ENCODE measurements at regions not wholly inside any gene's neighbourhood (a gene's known extent, or its start where the extent isn't known, plus 50 kb on each side); places are given as distances from the start of the nearest gene placed in this dataset.

- H3K9me3 ChIP-seq (replicated peaks; ENCODE audit: control insufficient read depth, low read depth, low read length): no peaks in the 10 kb centered on the region
- H3K4me3 ChIP-seq (ENCODE audit: low read length): no peak overlapping the region
- no peaks in the 10 kb centered on the region for H3K36me3 ChIP-seq (ENCODE audit: control insufficient read depth, insufficient read depth, low read length)
- no peaks in the 10 kb centered on the region for H3K4me1 ChIP-seq (ENCODE audit: control insufficient read depth, insufficient read depth, low read length)
- WGBS (ENCODE audit: insufficient coverage): no CpG with 5 or more reads among the region's 2 CpGs
- H3K27me3 ChIP-seq (ENCODE audit: control insufficient read depth, insufficient read depth, low read length): no peaks in the 10 kb centered on the region
- DNase-seq: peak; percentile 18
- no peak overlapping the region for H3K27ac ChIP-seq (ENCODE audit: low read length)
Measured at GRCh38 chr9:78533500-78533899, 236.6 kb downstream of the PSAT1 start.

DNA sequence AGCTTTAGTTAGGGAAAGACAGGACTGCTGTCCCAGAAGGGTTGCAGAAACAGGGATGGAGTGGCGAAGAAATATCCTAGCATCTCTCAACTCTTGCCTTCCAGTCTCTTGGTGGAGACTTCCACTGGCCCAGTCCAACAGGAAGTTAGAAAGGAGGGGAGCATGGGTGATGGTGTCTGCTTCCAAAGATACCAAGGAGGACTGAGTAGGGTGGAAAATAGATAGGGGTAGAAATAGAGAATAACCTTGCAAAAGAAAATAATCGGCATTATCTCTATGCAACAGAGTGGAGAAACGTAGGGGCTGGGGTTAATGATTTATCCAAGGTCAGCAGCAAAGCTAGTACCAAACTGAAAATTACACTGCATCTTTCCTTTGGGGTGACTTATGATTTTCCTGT is 242.3 kb downstream of the PSAT1 start:
- H3K27me3 ChIP-seq (ENCODE audit: control insufficient read depth, insufficient read depth, low read length): no peaks in the 10 kb centered on the region
- WGBS (ENCODE audit: insufficient coverage): no CpG with 5 or more reads among the region's 3 CpGs
- no peak overlapping the region for H3K27ac ChIP-seq (ENCODE audit: low read length)

DNA sequence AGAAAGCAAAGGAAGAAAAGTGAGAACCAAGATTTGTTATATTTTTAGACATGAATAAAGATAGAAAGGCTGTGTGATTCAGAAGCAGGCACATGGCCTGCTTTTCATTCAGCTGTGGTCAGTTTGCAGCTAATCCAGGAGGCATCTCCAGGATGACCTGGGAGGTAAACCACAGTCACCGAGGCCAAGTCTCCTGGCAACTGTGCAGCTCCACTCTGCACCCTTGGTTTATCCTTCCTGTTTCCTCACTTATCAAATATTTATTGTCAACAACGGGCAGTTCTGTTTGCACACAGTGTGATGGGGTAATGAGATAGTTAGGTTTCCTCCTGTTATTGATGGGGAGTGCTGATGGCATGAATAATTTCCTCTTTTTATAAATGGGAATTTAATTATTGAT is 243.0 kb downstream of the PSAT1 start:
- Histone ChIP-seq H3K4me3 (ENCODE audit: low read length) (no peak overlapping the region), H3K36me3 (ENCODE audit: control insufficient read depth, insufficient read depth, low read length) (no peaks in the 10 kb centered on the region), H3K9me3 (replicated peaks; ENCODE audit: control insufficient read depth, low read depth, low read length) (no peaks in the 10 kb centered on the region), H3K4me1 (ENCODE audit: control insufficient read depth, insufficient read depth, low read length) (peaks cover 8% of the 10 kb centered on the region), H3K27ac (ENCODE audit: low read length) (no peak overlapping the region), H3K27me3 (ENCODE audit: control insufficient read depth, insufficient read depth, low read length) (no peaks in the 10 kb centered on the region)
- DNase-seq: peak; percentile 11
- WGBS (ENCODE audit: insufficient coverage): 100% methylated on average over 1 of the region's 2 CpGs

More for the DNA sequence above, 242.3 kb downstream of the PSAT1 start:
- no peak for DNase-seq
- Histone ChIP-seq H3K36me3 (ENCODE audit: control insufficient read depth, insufficient read depth, low read length) (no peaks in the 10 kb centered on the region), H3K4me1 (ENCODE audit: control insufficient read depth, insufficient read depth, low read length) (peaks cover 8% of the 10 kb centered on the region), H3K9me3 (replicated peaks; ENCODE audit: control insufficient read depth, low read depth, low read length) (no peaks in the 10 kb centered on the region), H3K4me3 (ENCODE audit: low read length) (no peak overlapping the region)

GRCh38 chr9:78541868-78542443 is 245.0 kb downstream of the PSAT1 start:
- no peak overlapping the region for H3K27ac ChIP-seq (ENCODE audit: low read length)
- no CpG with 5 or more reads among the region's 9 CpGs for WGBS (ENCODE audit: insufficient coverage)
- H3K4me1 ChIP-seq (ENCODE audit: control insufficient read depth, insufficient read depth, low read length): peaks cover 8% of the 10 kb centered on the region
- no peaks in the 10 kb centered on the region for H3K9me3 ChIP-seq (replicated peaks; ENCODE audit: control insufficient read depth, low read depth, low read length)
- no peak overlapping the region for H3K4me3 ChIP-seq (ENCODE audit: low read length)
- no peak for DNase-seq
- H3K36me3 ChIP-seq (ENCODE audit: control insufficient read depth, insufficient read depth, low read length): no peaks in the 10 kb centered on the region
- H3K27me3 ChIP-seq (ENCODE audit: control insufficient read depth, insufficient read depth, low read length): peaks cover 3% of the 10 kb centered on the region

DNA sequence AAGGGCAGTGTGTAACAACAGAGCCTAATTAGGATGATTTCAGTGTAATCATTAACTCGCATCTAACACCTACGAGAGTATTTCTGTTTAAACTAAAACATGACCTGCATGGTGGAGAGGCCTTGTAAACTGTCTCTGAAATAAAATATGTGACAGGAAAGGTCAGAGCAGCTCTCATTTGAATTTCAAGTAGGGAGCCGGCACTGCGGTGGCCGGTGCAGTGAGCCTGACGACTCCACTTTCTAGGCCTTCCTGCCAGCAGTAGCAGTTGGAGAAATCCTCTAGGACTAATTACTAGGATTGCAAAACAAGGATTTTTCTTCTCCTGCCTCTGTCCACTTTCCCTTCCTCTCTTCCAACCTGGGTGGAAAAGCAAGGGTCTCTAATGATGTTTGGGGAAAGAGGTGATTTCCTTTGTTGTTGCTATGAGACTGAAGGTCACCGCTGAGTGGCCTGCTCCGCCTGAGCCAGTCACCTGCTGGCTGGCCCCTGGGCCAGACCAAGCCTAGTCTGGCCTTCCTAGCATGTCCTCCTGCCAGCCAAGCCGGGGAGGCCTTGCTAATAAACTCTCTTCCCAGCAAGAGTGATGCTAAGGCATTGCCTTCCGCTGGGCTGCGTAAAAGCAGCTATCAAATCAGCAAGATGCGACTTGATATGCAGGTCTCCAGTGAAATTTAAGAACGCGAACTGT is 245.7 kb downstream of the PSAT1 start:
- Histone ChIP-seq H3K27me3 (ENCODE audit: control insufficient read depth, insufficient read depth, low read length) (peaks cover 3% of the 10 kb centered on the region), H3K9me3 (replicated peaks; ENCODE audit: control insufficient read depth, low read depth, low read length) (no peaks in the 10 kb centered on the region), H3K27ac (ENCODE audit: low read length) (no peak overlapping the region), H3K4me3 (ENCODE audit: low read length) (no peak overlapping the region), H3K36me3 (ENCODE audit: control insufficient read depth, insufficient read depth, low read length) (no peaks in the 10 kb centered on the region), H3K4me1 (ENCODE audit: control insufficient read depth, insufficient read depth, low read length) (peaks cover 8% of the 10 kb centered on the region)
- peak; percentile 38 for DNase-seq
- WGBS (ENCODE audit: insufficient coverage): 66% methylated on average over 7 of the region's 14 CpGs

DNA sequence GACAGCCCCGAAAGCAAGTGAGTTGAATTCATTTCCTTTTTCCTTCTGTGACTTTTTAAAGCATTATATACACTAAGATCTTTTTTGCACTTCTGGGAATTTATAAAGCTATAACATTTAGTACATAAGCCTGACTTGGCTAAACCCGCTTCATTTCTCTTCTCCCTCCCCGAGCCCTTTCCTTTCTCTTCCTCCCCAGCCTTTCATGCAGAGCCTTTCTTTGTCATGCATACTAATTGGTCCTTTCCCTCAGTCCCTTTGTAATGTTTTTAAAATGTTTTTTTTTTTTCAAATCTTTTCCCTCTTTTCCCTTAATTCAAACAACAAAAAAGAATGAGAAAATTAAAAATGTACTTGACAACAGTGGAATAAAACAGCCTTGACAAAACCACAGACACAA is 246.4 kb downstream of the PSAT1 start:
- Histone ChIP-seq H3K4me1 (ENCODE audit: control insufficient read depth, insufficient read depth, low read length) (peaks cover 8% of the 10 kb centered on the region), H3K27ac (ENCODE audit: low read length) (no peak overlapping the region), H3K9me3 (replicated peaks; ENCODE audit: control insufficient read depth, low read depth, low read length) (no peaks in the 10 kb centered on the region), H3K36me3 (ENCODE audit: control insufficient read depth, insufficient read depth, low read length) (no peaks in the 10 kb centered on the region), H3K4me3 (ENCODE audit: low read length) (no peak overlapping the region), H3K27me3 (ENCODE audit: control insufficient read depth, insufficient read depth, low read length) (peaks cover 3% of the 10 kb centered on the region)
- no peak for DNase-seq
- no CpG with 5 or more reads among the region's 3 CpGs for WGBS (ENCODE audit: insufficient coverage)

DNA sequence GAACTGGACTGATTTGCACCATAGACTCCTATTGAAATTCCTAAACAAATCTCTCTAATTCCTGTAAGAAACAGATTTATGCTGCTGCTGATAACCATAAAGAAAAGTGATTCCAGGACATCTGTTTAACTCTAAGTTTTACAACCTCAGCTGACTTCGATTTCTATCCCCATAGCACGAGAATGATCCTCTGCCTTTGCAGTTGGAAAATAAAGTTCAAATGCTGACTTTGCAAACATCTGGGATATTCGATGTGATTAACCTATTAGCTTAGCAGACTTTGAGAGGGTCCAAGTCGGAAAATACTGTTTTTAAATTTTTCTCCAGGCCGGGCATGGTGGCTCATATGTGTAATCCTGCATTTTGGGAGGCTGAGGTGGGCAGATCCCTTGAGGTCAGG is 247.3 kb downstream of the PSAT1 start:
- peak; percentile 69 for DNase-seq
- H3K36me3 ChIP-seq (ENCODE audit: control insufficient read depth, insufficient read depth, low read length): no peaks in the 10 kb centered on the region
- H3K4me1 ChIP-seq (ENCODE audit: control insufficient read depth, insufficient read depth, low read length): peaks cover 8% of the 10 kb centered on the region
- H3K9me3 ChIP-seq (replicated peaks; ENCODE audit: control insufficient read depth, low read depth, low read length): no peaks in the 10 kb centered on the region
- no peak overlapping the region for H3K4me3 ChIP-seq (ENCODE audit: low read length)
- 0% methylated on average over 1 of the region's 5 CpGs for WGBS (ENCODE audit: insufficient coverage)
- H3K27ac ChIP-seq (ENCODE audit: low read length): peak overlapping the region; percentile 20
- H3K27me3 ChIP-seq (ENCODE audit: control insufficient read depth, insufficient read depth, low read length): peaks cover 3% of the 10 kb centered on the region

GRCh38 chr9:78547831-78548230 is 250.9 kb downstream of the PSAT1 start:
- H3K4me3 ChIP-seq (ENCODE audit: low read length): no peak overlapping the region
- H3K4me1 ChIP-seq (ENCODE audit: control insufficient read depth, insufficient read depth, low read length): peaks cover 4% of the 10 kb centered on the region
- no CpG with 5 or more reads among the region's 1 CpG for WGBS (ENCODE audit: insufficient coverage)
- H3K27ac ChIP-seq (ENCODE audit: low read length): no peak overlapping the region
- no peak for DNase-seq
- no peaks in the 10 kb centered on the region for H3K36me3 ChIP-seq (ENCODE audit: control insufficient read depth, insufficient read depth, low read length)
- H3K9me3 ChIP-seq (replicated peaks; ENCODE audit: control insufficient read depth, low read depth, low read length): no peaks in the 10 kb centered on the region
- H3K27me3 ChIP-seq (ENCODE audit: control insufficient read depth, insufficient read depth, low read length): peaks cover 3% of the 10 kb centered on the region

DNA sequence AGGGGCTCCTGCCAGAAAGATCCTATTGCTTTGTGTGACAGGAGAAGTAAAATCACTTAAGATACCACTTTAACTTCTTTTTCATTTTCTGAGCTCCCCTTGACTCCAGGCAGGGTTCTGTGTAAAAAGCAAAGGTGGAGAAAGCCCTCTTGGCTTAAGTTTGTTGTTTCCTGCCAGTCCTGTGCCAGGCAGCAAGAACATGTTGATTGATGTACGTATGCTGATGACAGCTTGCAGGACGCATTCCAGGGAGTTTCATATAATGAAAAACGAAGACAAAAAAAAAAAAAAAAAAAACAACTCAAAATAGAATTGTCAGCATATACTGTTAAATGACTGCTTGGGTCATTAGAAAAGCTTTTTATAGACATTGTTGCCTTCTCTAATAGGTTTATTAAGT is 251.7 kb downstream of the PSAT1 start:
- WGBS (ENCODE audit: insufficient coverage): no CpG with 5 or more reads among the region's 3 CpGs
- Histone ChIP-seq H3K4me3 (ENCODE audit: low read length) (no peak overlapping the region), H3K9me3 (replicated peaks; ENCODE audit: control insufficient read depth, low read depth, low read length) (no peaks in the 10 kb centered on the region), H3K27me3 (ENCODE audit: control insufficient read depth, insufficient read depth, low read length) (peaks cover 3% of the 10 kb centered on the region), H3K36me3 (ENCODE audit: control insufficient read depth, insufficient read depth, low read length) (no peaks in the 10 kb centered on the region), H3K27ac (ENCODE audit: low read length) (no peak overlapping the region), H3K4me1 (ENCODE audit: control insufficient read depth, insufficient read depth, low read length) (peaks cover 3% of the 10 kb centered on the region)
- no peak for DNase-seq

DNA sequence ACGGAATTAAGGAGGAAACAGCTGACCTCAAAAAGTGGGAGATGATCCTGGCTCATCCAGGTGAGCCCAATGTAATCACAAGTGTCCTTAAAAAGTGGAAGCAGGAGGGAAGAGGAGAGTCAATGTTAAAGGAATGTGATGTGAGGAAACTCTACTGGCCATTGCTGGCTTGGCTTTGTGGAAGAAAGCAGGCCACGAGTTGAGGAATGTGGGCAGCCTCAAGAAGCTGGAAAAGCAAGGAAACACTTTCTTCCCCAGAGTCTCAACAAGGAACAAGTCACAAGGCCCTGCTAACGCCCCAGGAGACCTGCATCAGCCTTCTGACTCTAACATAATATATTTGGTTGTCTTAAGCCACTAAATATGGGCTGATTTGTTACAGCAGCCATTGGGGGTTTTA is 252.8 kb downstream of the PSAT1 start:
- 80% methylated on average over 1 of the region's 3 CpGs for WGBS (ENCODE audit: insufficient coverage)
- H3K4me3 ChIP-seq (ENCODE audit: low read length): no peak overlapping the region
- no peaks in the 10 kb centered on the region for H3K36me3 ChIP-seq (ENCODE audit: control insufficient read depth, insufficient read depth, low read length)
- H3K4me1 ChIP-seq (ENCODE audit: control insufficient read depth, insufficient read depth, low read length): no peaks in the 10 kb centered on the region
- H3K9me3 ChIP-seq (replicated peaks; ENCODE audit: control insufficient read depth, low read depth, low read length): no peaks in the 10 kb centered on the region
- DNase-seq: no peak
- no peak overlapping the region for H3K27ac ChIP-seq (ENCODE audit: low read length)
- H3K27me3 ChIP-seq (ENCODE audit: control insufficient read depth, insufficient read depth, low read length): peaks cover 3% of the 10 kb centered on the region

All from muscle of leg (tissue), 3 donors.